ENCODE measurements at regions not wholly inside any gene's neighbourhood (a gene's known extent, or its start where the extent isn't known, plus 50 kb on each side); places are given as distances from the start of the nearest gene placed in this dataset.

DNA sequence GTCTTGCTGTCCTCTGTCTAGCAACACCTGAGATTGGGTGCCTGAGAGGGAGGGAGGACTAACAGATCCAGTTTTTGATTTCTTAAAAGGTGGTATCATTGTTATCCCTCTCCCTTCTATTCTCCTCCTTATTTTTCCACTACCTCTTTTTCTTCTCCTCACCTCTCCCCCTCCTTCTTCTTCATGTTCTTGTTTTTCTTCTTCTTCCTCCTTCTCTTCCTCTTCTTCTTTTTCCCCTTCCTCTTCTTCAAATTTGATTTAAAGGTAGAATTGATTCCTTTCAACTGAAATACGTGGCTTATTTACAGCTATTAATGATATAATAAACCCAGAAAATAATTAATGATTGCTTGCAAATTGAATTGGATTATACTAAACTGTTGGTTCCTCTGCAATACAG is 256.8 kb upstream of the BTG1 start:
- no peak overlapping the region; the same call in 1 of the 2 replicates for H3K9ac ChIP-seq (ENCODE audit: low read length)
- no peaks in the 10 kb centered on the region for H3K9me3 ChIP-seq (replicated peaks; ENCODE audit: insufficient read depth, low read length)
- peaks cover 20% of the 10 kb centered on the region for H3F3A ChIP-seq (ENCODE audit: insufficient read depth, low read length)
- no peak for TF ChIP-seq EZH2 (optimal IDR thresholded peaks at IDR 0.05; ENCODE audit: low read depth, low read length)
- TF ChIP-seq EZH2phosphoT487 (IDR thresholded peaks at IDR 0.05; ENCODE audit: low read length), result no peak
- TF ChIP-seq, protein P1, sequence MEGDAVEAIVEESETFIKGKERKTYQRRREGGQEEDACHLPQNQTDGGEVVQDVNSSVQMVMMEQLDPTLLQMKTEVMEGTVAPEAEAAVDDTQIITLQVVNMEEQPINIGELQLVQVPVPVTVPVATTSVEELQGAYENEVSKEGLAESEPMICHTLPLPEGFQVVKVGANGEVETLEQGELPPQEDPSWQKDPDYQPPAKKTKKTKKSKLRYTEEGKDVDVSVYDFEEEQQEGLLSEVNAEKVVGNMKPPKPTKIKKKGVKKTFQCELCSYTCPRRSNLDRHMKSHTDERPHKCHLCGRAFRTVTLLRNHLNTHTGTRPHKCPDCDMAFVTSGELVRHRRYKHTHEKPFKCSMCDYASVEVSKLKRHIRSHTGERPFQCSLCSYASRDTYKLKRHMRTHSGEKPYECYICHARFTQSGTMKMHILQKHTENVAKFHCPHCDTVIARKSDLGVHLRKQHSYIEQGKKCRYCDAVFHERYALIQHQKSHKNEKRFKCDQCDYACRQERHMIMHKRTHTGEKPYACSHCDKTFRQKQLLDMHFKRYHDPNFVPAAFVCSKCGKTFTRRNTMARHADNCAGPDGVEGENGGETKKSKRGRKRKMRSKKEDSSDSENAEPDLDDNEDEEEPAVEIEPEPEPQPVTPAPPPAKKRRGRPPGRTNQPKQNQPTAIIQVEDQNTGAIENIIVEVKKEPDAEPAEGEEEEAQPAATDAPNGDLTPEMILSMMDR (IDR thresholded peaks at IDR 0.05; ENCODE audit: low read length), result no peak
- H3K27me3 ChIP-seq (replicated peaks; ENCODE audit: insufficient read depth, low read length), result no peaks in the 10 kb centered on the region
- no peaks in the 10 kb centered on the region for H3K9me2 ChIP-seq (replicated peaks; ENCODE audit: insufficient read depth, low read length)
- no peaks in the 10 kb centered on the region for H3K36me3 ChIP-seq (replicated peaks; ENCODE audit: insufficient read depth, low read length)
- H3K4me2 ChIP-seq (ENCODE audit: low read depth, low read length), result peak overlapping the region; percentile 82; the same call in 1 of the 2 replicates
- peaks cover 40% of the 10 kb centered on the region for H3K4me1 ChIP-seq (ENCODE audit: low read length)
- H2AFZ ChIP-seq (ENCODE audit: low read length), result no peak overlapping the region
- no peak for DNase-seq
- peak overlapping the region; percentile 91; the same call in 1 of the 2 replicates for H3K27ac ChIP-seq (ENCODE audit: low read length)
- no peaks in the 10 kb centered on the region for H4K20me1 ChIP-seq (ENCODE audit: insufficient read depth, low read length)
- H3K79me2 ChIP-seq (ENCODE audit: low read length), result no peaks in the 10 kb centered on the region
- no peak overlapping the region for H3K4me3 ChIP-seq (ENCODE audit: low read length)

DNA sequence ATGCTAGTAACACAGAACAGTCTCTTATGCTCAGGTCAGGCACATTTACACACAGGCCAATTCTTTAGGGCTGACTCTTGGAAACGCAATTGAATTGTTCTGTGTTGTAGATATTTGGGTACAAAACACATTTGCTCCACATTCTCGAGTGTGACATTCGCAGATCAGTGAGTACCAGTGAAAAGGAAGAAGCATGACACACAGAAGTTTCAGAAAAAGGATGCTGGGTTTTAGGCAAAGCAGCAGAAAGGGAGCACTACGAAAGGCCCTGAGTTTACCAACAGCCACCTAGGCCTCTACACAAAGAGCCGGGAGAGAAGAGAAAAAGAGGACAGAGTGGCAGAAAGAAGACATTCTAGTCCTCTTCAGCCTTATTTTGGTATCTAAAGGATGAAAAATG is 254.4 kb upstream of the BTG1 start:
- no peak for DNase-seq
- Histone ChIP-seq H3K27me3 (replicated peaks; ENCODE audit: insufficient read depth, low read length) (no peaks in the 10 kb centered on the region), H3K4me1 (ENCODE audit: low read length) (peaks cover 36% of the 10 kb centered on the region), H2AFZ (ENCODE audit: low read length) (no peak overlapping the region), H3K9ac (ENCODE audit: low read length) (no peak overlapping the region), H3K27ac (ENCODE audit: low read length) (no peak overlapping the region), H3K4me2 (ENCODE audit: low read depth, low read length) (no peak overlapping the region), H3K79me2 (ENCODE audit: low read length) (no peaks in the 10 kb centered on the region), H3K4me3 (ENCODE audit: low read length) (no peak overlapping the region), H3K9me2 (replicated peaks; ENCODE audit: insufficient read depth, low read length) (no peaks in the 10 kb centered on the region), H4K20me1 (ENCODE audit: insufficient read depth, low read length) (no peaks in the 10 kb centered on the region), H3K36me3 (replicated peaks; ENCODE audit: insufficient read depth, low read length) (no peaks in the 10 kb centered on the region), H3K9me3 (replicated peaks; ENCODE audit: insufficient read depth, low read length) (no peaks in the 10 kb centered on the region), H3F3A (ENCODE audit: insufficient read depth, low read length) (peaks cover 20% of the 10 kb centered on the region)
- TF ChIP-seq EZH2phosphoT487 (IDR thresholded peaks at IDR 0.05; ENCODE audit: low read length) (no peak), EZH2 (optimal IDR thresholded peaks at IDR 0.05; ENCODE audit: low read depth, low read length) (no peak)
- TF ChIP-seq, protein P1 (IDR thresholded peaks at IDR 0.05; ENCODE audit: low read length), result no peak

DNA sequence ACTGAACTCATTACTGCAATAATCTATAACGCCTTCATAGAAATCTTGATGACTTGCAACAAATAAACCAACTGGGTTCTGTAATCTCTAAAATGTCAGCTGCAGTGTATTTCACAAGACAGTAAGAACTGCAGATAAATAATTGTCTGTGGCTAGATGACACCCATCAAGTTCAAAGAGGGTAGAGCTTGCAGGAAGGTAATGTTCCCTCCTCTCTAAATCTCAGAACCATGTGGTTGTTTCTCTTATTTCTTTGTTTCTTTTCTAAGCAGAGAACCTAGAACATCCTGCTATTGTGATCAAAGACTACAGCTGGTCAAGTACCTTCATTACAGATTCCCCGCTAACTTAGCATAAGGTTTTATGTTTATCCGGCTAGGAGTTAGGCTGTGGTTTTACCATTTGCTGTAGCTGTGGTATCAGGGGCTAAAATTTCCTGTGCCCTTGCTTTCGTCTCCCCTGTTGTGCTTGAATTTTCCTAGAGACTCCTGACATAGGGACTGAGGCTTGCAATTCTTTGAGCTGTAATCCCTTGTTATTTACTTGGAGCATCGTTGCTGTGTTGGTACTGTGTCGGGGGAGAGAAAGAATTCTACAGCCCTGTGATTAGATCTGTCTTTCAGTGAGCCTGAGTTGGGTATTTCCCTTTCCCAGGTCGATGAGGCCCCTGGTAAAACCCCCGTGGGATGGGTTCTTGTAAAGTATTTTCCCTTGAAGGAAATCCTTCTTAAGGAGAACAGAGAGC is 253.1 kb upstream of the BTG1 start:
- Histone ChIP-seq H2AFZ (ENCODE audit: low read length) (no peak overlapping the region), H3K4me3 (ENCODE audit: low read length) (no peak overlapping the region), H3K36me3 (replicated peaks; ENCODE audit: insufficient read depth, low read length) (no peaks in the 10 kb centered on the region), H3K27me3 (replicated peaks; ENCODE audit: insufficient read depth, low read length) (no peaks in the 10 kb centered on the region), H4K20me1 (ENCODE audit: insufficient read depth, low read length) (no peaks in the 10 kb centered on the region), H3K9me2 (replicated peaks; ENCODE audit: insufficient read depth, low read length) (no peaks in the 10 kb centered on the region), H3K79me2 (ENCODE audit: low read length) (no peaks in the 10 kb centered on the region), H3K9ac (ENCODE audit: low read length) (no peak overlapping the region), H3K4me2 (ENCODE audit: low read depth, low read length) (no peak overlapping the region), H3K9me3 (replicated peaks; ENCODE audit: insufficient read depth, low read length) (no peaks in the 10 kb centered on the region), H3K27ac (ENCODE audit: low read length) (no peak overlapping the region), H3K4me1 (ENCODE audit: low read length) (peaks cover 25% of the 10 kb centered on the region), H3F3A (ENCODE audit: insufficient read depth, low read length) (peaks cover 12% of the 10 kb centered on the region)
- DNase-seq, result no peak
- TF ChIP-seq EZH2phosphoT487 (IDR thresholded peaks at IDR 0.05; ENCODE audit: low read length) (no peak), EZH2 (optimal IDR thresholded peaks at IDR 0.05; ENCODE audit: low read depth, low read length) (no peak)
- TF ChIP-seq, protein P1 (IDR thresholded peaks at IDR 0.05; ENCODE audit: low read length), result no peak
